Endothelial cell of umbilical vein (primary cell): ENCODE measurements at regions not wholly inside any gene's neighbourhood (a gene's known extent, or its start where the extent isn't known, plus 50 kb on each side); places are given as distances from the start of the nearest gene placed in this dataset.

Experiments used
- BruUV-seq: library from RNA; stranded (reverse); fragments of 400-500 nt; replicated peaks from 2 replicates; lab custom pipeline; 2021; lab: Mats Ljungman, UMichigan
- CTCF ChIA-PET: fragments of 300-600, 350-600 bp; sonication (Branson Sonifier 250); formaldehyde crosslinking; loops from one replicate; lab custom pipeline; 2021; ENCODE audit warnings: antibody characterized with exemption, inconsistent platforms; lab: Charles Lee
- POLR2A ChIA-PET: fragments of 300-600, 350-600 bp; sonication (Branson Sonifier 250); formaldehyde crosslinking; loops from one replicate; lab custom pipeline; 2021; ENCODE audit warnings: antibody characterized with exemption, inconsistent platforms; lab: Charles Lee
- DNase-seq: peaks from one replicate; pipeline ENCODE4 v3.0.0-alpha.2; 2011; ENCODE audit warnings: low read depth, low spot score
- FAIRE-seq: peaks from 2 replicates; lab custom pipeline; 2011; peaks lifted over from hg19 to GRCh38; lab: Jason Lieb, UNC
- H2AFZ ChIP-seq: 2 replicates; pipeline ENCODE4 v1.6.0; 2012; ENCODE audit warnings: low read depth, low read length, control low read depth, inconsistent platforms
- H3K27ac ChIP-seq: 2 replicates; pipeline ENCODE4 v1.5.1; 2011; ENCODE audit warnings: low read depth, mild to moderate bottlenecking, control low read depth, low read length, moderate library complexity; ENCODE audit not compliant: insufficient read depth
- H3K27me3 ChIP-seq, 2 experiments: 2 replicates each; pipeline versions ENCODE4 v1.6.0 to v1.6.1; 2011; ENCODE audit warnings: low read length in 2 of 2, mixed read lengths in 1 of 2; ENCODE audit not compliant: control insufficient read depth in 2 of 2, insufficient read depth in 2 of 2
- H3K36me3 ChIP-seq, 2 experiments: 2 replicates in 1 of 2; 3 replicates in 1 of 2; pipeline ENCODE4 v1.5.1; 2011; ENCODE audit warnings: low read length in 2 of 2, mild to moderate bottlenecking in 1 of 2, moderate library complexity in 1 of 2; ENCODE audit not compliant: control insufficient read depth in 2 of 2, insufficient read depth in 2 of 2; ENCODE audit errors: extremely low read depth in 1 of 2
- H3K4me1 ChIP-seq: 3 replicates; pipeline ENCODE4 v1.5.1; 2011; ENCODE audit warnings: mild to moderate bottlenecking, low read length; ENCODE audit not compliant: control insufficient read depth, insufficient read depth; ENCODE audit errors: extremely low read depth
- H3K4me2 ChIP-seq: 2 replicates; pipeline ENCODE4 v1.6.1; 2011; ENCODE audit warnings: low read length, control low read depth, mixed read lengths; ENCODE audit not compliant: insufficient read depth
- H3K4me3 ChIP-seq, 3 experiments: fragments of 200-600 bp in 1 of 3; sonication (generic), shearing (Covaris generic) in 1 of 3; replicated peaks in 1 of 3; 2 replicates each; pipeline ENCODE4 v1.5.1; 2011 to 2016; ENCODE audit warnings: control low read depth in 3 of 3, low read length in 3 of 3, mild to moderate bottlenecking in 2 of 3, inconsistent platforms in 1 of 3, low read depth in 1 of 3, moderate library complexity in 1 of 3; ENCODE audit not compliant: insufficient read depth in 1 of 3
- H3K79me2 ChIP-seq: 2 replicates; pipeline ENCODE4 v1.6.0; 2012; ENCODE audit warnings: low read length, inconsistent platforms; ENCODE audit not compliant: control insufficient read depth, insufficient read depth
- H3K9ac ChIP-seq: replicated peaks from 2 replicates; pipeline ENCODE3; 2011; ENCODE audit warnings: low read length, control low read depth; ENCODE audit not compliant: insufficient read depth; ENCODE audit errors: extremely low read depth
- H3K9me1 ChIP-seq: replicated peaks from 3 replicates; pipeline ENCODE4 v1.6.0; 2011; ENCODE audit warnings: mild to moderate bottlenecking, low read length; ENCODE audit not compliant: control insufficient read depth, insufficient read depth; ENCODE audit errors: extremely low read depth
- H3K9me3 ChIP-seq: replicated peaks from 2 replicates; pipeline ENCODE4 v1.5.1; 2012; ENCODE audit warnings: low read length, inconsistent platforms; ENCODE audit not compliant: control insufficient read depth, insufficient read depth
- H4K20me1 ChIP-seq: replicated peaks from 2 replicates; pipeline ENCODE3; 2011; ENCODE audit warnings: mild to moderate bottlenecking, low read length; ENCODE audit not compliant: control insufficient read depth, insufficient read depth; ENCODE audit errors: extremely low read depth
- CTCF ChIP-seq, 2 donors: IDR thresholded peaks; 1 replicate in 1 of 2; 2 replicates in 1 of 2; pipeline ENCODE4 v1.5.1; 2011; ENCODE audit warnings: low read length in 2 of 2, mild to moderate bottlenecking in 2 of 2, moderate library complexity in 2 of 2, control low read depth in 1 of 2, inconsistent platforms in 1 of 2, low read depth in 1 of 2; ENCODE audit not compliant: insufficient read depth in 1 of 2; ENCODE audit errors: extremely low read depth in 1 of 2
- EZH2 ChIP-seq: IDR thresholded peaks from 2 replicates; pipeline ENCODE4 v1.6.1; 2012; ENCODE audit warnings: borderline replicate concordance, low read depth, mild to moderate bottlenecking, moderate library complexity, low read length, inconsistent platforms; ENCODE audit not compliant: severe bottlenecking
- FOS ChIP-seq: IDR thresholded peaks from 2 replicates; pipeline ENCODE4 v1.6.1; 2011; ENCODE audit warnings: mild to moderate bottlenecking, low read length, moderate library complexity, borderline replicate concordance; ENCODE audit not compliant: insufficient read depth
- GATA2 ChIP-seq: IDR thresholded peaks from 2 replicates; pipeline ENCODE4 v1.7.0; 2011; ENCODE audit warnings: low read depth, mild to moderate bottlenecking, moderate library complexity, mixed read lengths, low read length; ENCODE audit not compliant: insufficient read length, insufficient read depth
- JUN ChIP-seq: IDR thresholded peaks from 2 replicates; pipeline ENCODE4 v1.6.1; 2011; ENCODE audit warnings: borderline replicate concordance, low read depth; ENCODE audit not compliant: insufficient read length, insufficient read depth
- MYC ChIP-seq: IDR thresholded peaks from one replicate; pipeline ENCODE4 v1.6.1; 2011; ENCODE audit warnings: mild to moderate bottlenecking, low read depth, low read length
- POLR2A ChIP-seq: IDR thresholded peaks from 2 replicates; pipeline ENCODE4 v1.6.1; 2012; ENCODE audit warnings: low read depth, mild to moderate bottlenecking, control low read depth, low read length
- POLR2AphosphoS5 ChIP-seq: IDR thresholded peaks from 2 replicates; pipeline ENCODE4 v1.6.1; 2012; ENCODE audit warnings: low read depth, mild to moderate bottlenecking, control low read depth, low read length, moderate library complexity; ENCODE audit not compliant: insufficient read depth
- dilution Hi-C: fragments of 300-500 bp; cut with MboI; formaldehyde crosslinking; loops from one replicate; pipeline ENCODE4 v1.15.0; 2019; ENCODE audit warnings: low sequenced_read_pairs; ENCODE audit not compliant: extremely low pct_ligation_motif_present
- intact Hi-C: fragments of 100-400 bp; cut with micrococcal nuclease; formaldehyde crosslinking; loops from one replicate; pipeline ENCODE4 v1.10.0; 2022
- TF ChIP-seq, protein P1 (sequence below): IDR thresholded peaks from 2 replicates; pipeline ENCODE4 v1.6.1; 2011; ENCODE audit not compliant: insufficient read depth, insufficient read length

DNA sequence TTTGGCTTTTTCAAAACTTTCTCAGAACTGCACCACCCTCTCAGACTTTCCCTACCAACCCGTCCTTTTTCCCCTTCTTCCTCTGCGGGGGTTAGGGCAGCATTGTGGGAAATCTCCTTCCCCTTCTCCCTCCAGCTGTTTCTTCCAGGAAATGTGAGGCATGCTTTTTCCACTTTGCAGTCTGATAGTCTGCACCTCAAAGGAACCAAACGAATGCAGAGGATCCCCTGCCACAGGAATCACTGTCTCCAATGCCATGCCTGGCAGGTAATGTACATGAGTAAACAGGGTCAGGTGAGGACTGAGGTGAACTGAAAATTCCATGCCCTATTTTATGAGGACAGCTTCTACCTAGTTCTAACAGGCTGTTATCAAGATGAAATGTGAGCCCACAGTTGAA is 218.4 kb downstream of the BCAS1 start:
- no peaks in the 10 kb centered on the region for H3K36me3 ChIP-seq
- H3K4me1 ChIP-seq = no peaks in the 10 kb centered on the region
- no peak overlapping the region for H2AFZ ChIP-seq
- FAIRE-seq (peak; percentile 8), DNase-seq (no peak)
- H3K4me3 ChIP-seq = no peak overlapping the region
- BruUV-seq = no TSS peak
- no peak for TF ChIP-seq EZH2
- no peak for TF ChIP-seq POLR2A
- TF ChIP-seq JUN = no peak
- TF ChIP-seq CTCF (IDR thresholded peaks at IDR 0.05; ENCODE audit: extremely low read depth in 1 of 2, insufficient read depth in 1 of 2, low read depth in 1 of 2, low read length in 2 of 2) = no peak
- TF ChIP-seq, protein P1, sequence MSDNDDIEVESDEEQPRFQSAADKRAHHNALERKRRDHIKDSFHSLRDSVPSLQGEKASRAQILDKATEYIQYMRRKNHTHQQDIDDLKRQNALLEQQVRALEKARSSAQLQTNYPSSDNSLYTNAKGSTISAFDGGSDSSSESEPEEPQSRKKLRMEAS = no peak
- no peak for TF ChIP-seq GATA2
- TF ChIP-seq POLR2AphosphoS5 = no peak
- TF ChIP-seq FOS = no peak
- no peak for TF ChIP-seq MYC
- ChIA-PET POLR2A (no interaction called here), CTCF (no interaction called here)
- no peaks in the 10 kb centered on the region for H3K9me1 ChIP-seq
- no peaks in the 10 kb centered on the region for H3K9me3 ChIP-seq
- H3K4me2 ChIP-seq = no peak overlapping the region
- no peaks in the 10 kb centered on the region for H3K79me2 ChIP-seq
- intact Hi-C loops (no loop called here), dilution Hi-C loops (no loop called here)
- no peak overlapping the region for H3K9ac ChIP-seq
- no peaks in the 10 kb centered on the region for H3K27me3 ChIP-seq
- no peak overlapping the region for H3K27ac ChIP-seq
- no peaks in the 10 kb centered on the region for H4K20me1 ChIP-seq
